Neural cell (in vitro differentiated cells): ENCODE measurements at regions not wholly inside any gene's neighbourhood (a gene's known extent, or its start where the extent isn't known, plus 50 kb on each side); places are given as distances from the start of the nearest gene placed in this dataset.

Experiments used
- EZH2 ChIP-seq: fragments of 200-600, 300-800 bp; shearing (Covaris generic), sonication (generic); IDR thresholded peaks from 2 replicates; pipeline ENCODE4 v1.6.1; 2014; ENCODE audit warnings: antibody characterized with exemption, low read length, borderline replicate concordance, mild to moderate bottlenecking; ENCODE audit not compliant: insufficient read depth, poor library complexity, severe bottlenecking
- SMC3 ChIP-seq: fragments of 450-650 bp; conservative IDR thresholded peaks from 2 replicates; pipeline ENCODE4 v1.6.1; 2014; ENCODE audit warnings: antibody characterized with exemption, mild to moderate bottlenecking, moderate library complexity; ENCODE audit not compliant: poor library complexity

DNA sequence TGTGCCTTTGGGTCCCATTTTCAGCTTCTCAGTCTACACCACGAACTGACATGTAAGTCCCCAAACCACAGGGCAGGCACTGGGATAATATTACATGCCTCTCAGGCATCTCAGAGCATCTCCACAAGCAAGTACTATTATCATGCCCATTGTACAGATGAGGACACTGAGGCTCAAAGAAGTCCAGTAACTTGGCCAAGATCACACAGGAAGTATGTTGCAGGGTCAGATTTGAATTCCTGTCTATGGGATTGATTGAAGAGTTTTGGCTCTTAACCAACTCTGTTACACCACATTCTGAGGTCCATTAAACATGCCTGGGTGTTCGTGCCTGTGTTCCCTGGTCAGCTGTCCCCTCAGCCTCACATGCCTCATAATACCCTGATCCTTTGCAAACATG, 319.8 kb downstream of the FOXO1 start:
- TF ChIP-seq EZH2 (no peak), SMC3 (no peak)
